PC-3 (cell line): ENCODE measurements at regions not wholly inside any gene's neighbourhood (a gene's known extent, or its start where the extent isn't known, plus 50 kb on each side); places are given as distances from the start of the nearest gene placed in this dataset.

ENCODE experiments used
- CTCF ChIP-seq: fragments of 300-600 bp; sonication (generic); conservative IDR thresholded peaks from 2 replicates; pipeline ENCODE4 v1.5.1; 2017; ENCODE audit warnings: antibody characterized with exemption, low read depth, mild to moderate bottlenecking, low read length
- EZH2 ChIP-seq: fragments of 300-600 bp; sonication (generic); IDR thresholded peaks from one replicate; pipeline ENCODE4 v1.6.1; 2017; ENCODE audit warnings: antibody characterized with exemption, mild to moderate bottlenecking, low read length; ENCODE audit not compliant: unreplicated experiment

- TF ChIP-seq CTCF (no peak), EZH2 (no peak)
Observed at GRCh38 chr5:174504266-174504726, 220.1 kb upstream of the MSX2 start.
